H9 (cell line): ENCODE measurements at regions not wholly inside any gene's neighbourhood (a gene's known extent, or its start where the extent isn't known, plus 50 kb on each side); places are given as distances from the start of the nearest gene placed in this dataset.

ENCODE experiments used
- DNase-seq: peaks from one replicate; pipeline ENCODE4 v3.0.0-alpha.2; 2017
- H2AFZ ChIP-seq: one replicate; pipeline ENCODE4 v1.6.1; 2013; ENCODE audit warnings: mild to moderate bottlenecking, low read length, control low read depth, moderate library complexity
- H2AK5ac ChIP-seq: 2 replicates; pipeline ENCODE4 v1.6.1; 2013; ENCODE audit warnings: low read length, control low read depth, mixed read lengths; ENCODE audit not compliant: insufficient read length
- H2BK120ac ChIP-seq: one replicate; pipeline ENCODE4 v1.6.1; 2013; ENCODE audit warnings: low read depth, mild to moderate bottlenecking, low read length, control low read depth, inconsistent platforms; ENCODE audit not compliant: poor library complexity, severe bottlenecking
- H2BK12ac ChIP-seq: 2 replicates; pipeline ENCODE4 v1.6.1; 2013; ENCODE audit warnings: low read length, control low read depth, mixed read lengths, low read depth; ENCODE audit not compliant: insufficient read length
- H2BK15ac ChIP-seq: 2 replicates; pipeline ENCODE4 v1.6.1; 2013; ENCODE audit warnings: low read depth, low read length, control low read depth
- H2BK20ac ChIP-seq: one replicate; pipeline ENCODE4 v1.6.1; 2013; ENCODE audit warnings: low read depth, mild to moderate bottlenecking, low read length, control low read depth, inconsistent platforms; ENCODE audit not compliant: poor library complexity, severe bottlenecking
- H2BK5ac ChIP-seq: 2 replicates; pipeline ENCODE4 v1.6.1; 2013; ENCODE audit warnings: low read length, control low read depth, mixed read lengths; ENCODE audit not compliant: insufficient read length
- H3K14ac ChIP-seq: 2 replicates; pipeline ENCODE4 v1.6.1; 2013; ENCODE audit warnings: low read length, control low read depth; ENCODE audit not compliant: insufficient read depth
- H3K18ac ChIP-seq: 2 replicates; pipeline ENCODE4 v1.6.1; 2013; ENCODE audit warnings: low read depth, mild to moderate bottlenecking, mixed read lengths, low read length, control low read depth; ENCODE audit not compliant: insufficient read length
- H3K23ac ChIP-seq: 2 replicates; pipeline ENCODE4 v1.6.1; 2013; ENCODE audit warnings: low read length, control low read depth, mixed read lengths, low read depth; ENCODE audit not compliant: insufficient read length
- H3K23me2 ChIP-seq: 2 replicates; pipeline ENCODE4 v1.6.1; 2013; ENCODE audit warnings: low read depth, mild to moderate bottlenecking, mixed read lengths, low read length, control low read depth; ENCODE audit not compliant: insufficient read length, poor library complexity, severe bottlenecking
- H3K27ac ChIP-seq: 2 replicates; pipeline ENCODE4 v1.5.1; 2013; ENCODE audit warnings: low read length, control low read depth, mixed read lengths, low read depth; ENCODE audit not compliant: insufficient read length
- H3K27me3 ChIP-seq: 2 replicates; pipeline ENCODE4 v1.6.1; 2013; ENCODE audit warnings: low read length, control low read depth, inconsistent platforms; ENCODE audit not compliant: insufficient read depth
- H3K4ac ChIP-seq: 2 replicates; pipeline ENCODE4 v1.6.1; 2013; ENCODE audit warnings: low read depth, mild to moderate bottlenecking, control low read depth, inconsistent platforms, low read length, moderate library complexity
- H3K4me1 ChIP-seq: 2 replicates; pipeline ENCODE4 v1.6.1; 2013; ENCODE audit warnings: low read length, control low read depth, inconsistent platforms; ENCODE audit not compliant: insufficient read depth
- H3K4me2 ChIP-seq: 2 replicates; pipeline ENCODE4 v1.6.1; 2013; ENCODE audit warnings: low read length, control low read depth, mixed read lengths; ENCODE audit not compliant: insufficient read length, insufficient read depth
- H3K56ac ChIP-seq: 2 replicates; pipeline ENCODE4 v1.6.1; 2013; ENCODE audit warnings: low read depth, mild to moderate bottlenecking, mixed read lengths, low read length, control low read depth; ENCODE audit not compliant: insufficient read length
- H3K79me1 ChIP-seq: 2 replicates; pipeline ENCODE4 v1.6.1; 2013; ENCODE audit warnings: low read depth, mild to moderate bottlenecking, moderate library complexity, low read length, control low read depth, inconsistent platforms; ENCODE audit not compliant: insufficient read depth, poor library complexity, severe bottlenecking
- H3K79me2 ChIP-seq: 2 replicates; pipeline ENCODE4 v1.6.1; 2013; ENCODE audit warnings: low read length, control low read depth, inconsistent platforms; ENCODE audit not compliant: insufficient read depth
- H3K9ac ChIP-seq: 2 replicates; pipeline ENCODE4 v1.6.1; 2013; ENCODE audit warnings: low read length, control low read depth, mixed read lengths; ENCODE audit not compliant: insufficient read length; ENCODE audit errors: extremely low read depth
- H3K9me3 ChIP-seq: one replicate; pipeline ENCODE4 v1.6.1; 2013; ENCODE audit warnings: low read depth, low read length, inconsistent platforms; ENCODE audit not compliant: control insufficient read depth
- H3T11ph ChIP-seq: one replicate; pipeline ENCODE4 v1.6.1; 2013; ENCODE audit warnings: mild to moderate bottlenecking, low read length, control low read depth, inconsistent platforms
- H4K20me1 ChIP-seq: one replicate; pipeline ENCODE4 v1.6.1; 2013; ENCODE audit not compliant: control insufficient read depth, insufficient read length, insufficient read depth
- H4K5ac ChIP-seq: 2 replicates; pipeline ENCODE4 v1.6.1; 2013; ENCODE audit warnings: low read depth, mild to moderate bottlenecking, mixed read lengths, low read length, control low read depth; ENCODE audit not compliant: insufficient read length
- H4K8ac ChIP-seq: replicated peaks from 2 replicates; pipeline ENCODE4 v1.6.1; 2013; ENCODE audit warnings: low read length, control low read depth, mixed read lengths, low read depth; ENCODE audit not compliant: insufficient read length
- H4K91ac ChIP-seq: 2 replicates; pipeline ENCODE4 v1.6.1; 2013; ENCODE audit warnings: low read depth, mild to moderate bottlenecking, moderate library complexity, mixed read lengths, low read length, control low read depth; ENCODE audit not compliant: insufficient read length
- H3K27ac Mint-ChIP-seq, 3 experiments: 2 replicates in 2 of 3; 3 replicates in 1 of 3; pipeline ENCODE4 v1.8.0; 2020 to 2021; ENCODE audit warnings: mixed read lengths in 3 of 3, mild to moderate bottlenecking in 1 of 3, moderate library complexity in 1 of 3
- H3K27me3 Mint-ChIP-seq: 2 replicates; pipeline ENCODE4 v1.8.0; 2021; ENCODE audit warnings: low read depth, mild to moderate bottlenecking, moderate library complexity, mixed read lengths
- H3K36me3 Mint-ChIP-seq, 3 experiments: 2 replicates in 2 of 3; 3 replicates in 1 of 3; pipeline ENCODE4 v1.8.0; 2020 to 2021; ENCODE audit warnings: low read depth in 3 of 3, mixed read lengths in 3 of 3; ENCODE audit not compliant: insufficient read depth in 1 of 3
- H3K4me1 Mint-ChIP-seq, 2 experiments: 2 replicates each; pipeline ENCODE4 v1.8.0; 2020; ENCODE audit warnings: mixed read lengths in 2 of 2
- H3K4me3 Mint-ChIP-seq, 2 experiments: 2 replicates in 1 of 2; 3 replicates in 1 of 2; pipeline ENCODE4 v1.8.0; 2020 to 2021; ENCODE audit warnings: mild to moderate bottlenecking in 2 of 2, mixed read lengths in 2 of 2, moderate library complexity in 1 of 2
- H3K9me3 Mint-ChIP-seq, 2 experiments: 2 replicates in 1 of 2; 3 replicates in 1 of 2; pipeline ENCODE4 v1.8.0; 2020; ENCODE audit warnings: mild to moderate bottlenecking in 2 of 2, mixed read lengths in 2 of 2, moderate library complexity in 1 of 2
- CTCF ChIP-seq: fragments of 200-600 bp; sonication (generic); conservative IDR thresholded peaks from 3 replicates; pipeline ENCODE4 v1.8.0; 2021; ENCODE audit warnings: antibody characterized with exemption, mild to moderate bottlenecking

- Histone ChIP-seq H3K9ac (no peak overlapping the region), H3K79me2 (no peaks in the 10 kb centered on the region), H3T11ph (no peak overlapping the region), H2BK5ac (no peak overlapping the region), H3K18ac (no peak overlapping the region), H4K5ac (no peak overlapping the region), H2BK15ac (no peak overlapping the region), H3K79me1 (no peaks in the 10 kb centered on the region), H3K27me3 (no peaks in the 10 kb centered on the region), H4K91ac (no peak overlapping the region), H2AK5ac (no peak overlapping the region), H3K9me3 (peaks cover 20% of the 10 kb centered on the region), H3K4me1 (peaks cover 3% of the 10 kb centered on the region; the same call in 1 of the 2 replicates), H2AFZ (no peak overlapping the region), H3K4me2 (no peak overlapping the region), H3K56ac (no peak overlapping the region), H4K20me1 (no peaks in the 10 kb centered on the region), H3K14ac (no peak overlapping the region), H2BK20ac (no peak overlapping the region), H3K23me2 (no peaks in the 10 kb centered on the region), H2BK120ac (no peak overlapping the region), H3K4ac (no peak overlapping the region), H2BK12ac (no peak overlapping the region), H3K23ac (no peak overlapping the region), H3K27ac (no peak overlapping the region), H4K8ac (no peak overlapping the region)
- no peak overlapping the region for H3K4me3 Mint-ChIP-seq
- no peak for TF ChIP-seq CTCF
- no peak overlapping the region for H3K27ac Mint-ChIP-seq
- no peaks in the 10 kb centered on the region for H3K27me3 Mint-ChIP-seq
- H3K9me3 Mint-ChIP-seq: peaks cover 50 to 52% of the 10 kb centered on the region in 2 experiments
- H3K4me1 Mint-ChIP-seq: peaks cover 24 to 29% of the 10 kb centered on the region in 2 experiments
- DNase-seq: no peak
- H3K36me3 Mint-ChIP-seq: peaks cover 35 to 55% (median 46%) of the 10 kb centered on the region in 3 experiments
Measured at GRCh38 chr6:140434761-140435160, 1060.3 kb upstream of the CITED2 start.
